ENCODE measurements at regions not wholly inside any gene's neighbourhood (a gene's known extent, or its start where the extent isn't known, plus 50 kb on each side); places are given as distances from the start of the nearest gene placed in this dataset.

DNA sequence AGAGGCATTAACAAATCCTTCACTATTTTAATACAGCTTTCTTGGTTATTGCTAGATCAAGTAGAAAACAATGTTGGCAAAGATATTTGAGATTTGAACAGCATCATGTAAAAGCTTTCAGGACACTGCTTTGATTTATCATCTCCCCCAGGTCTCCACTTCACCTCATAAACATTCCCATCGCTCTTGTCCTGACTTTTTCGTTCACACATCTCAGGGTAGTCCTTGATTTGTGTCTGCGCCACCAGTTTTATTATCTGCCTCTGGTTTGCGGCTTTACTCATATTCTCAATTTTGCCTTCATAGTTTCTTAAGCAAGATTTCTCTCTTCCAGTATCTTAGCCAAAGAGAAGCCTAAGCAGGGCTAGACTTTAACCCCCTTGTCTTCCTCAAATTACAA lies 63.5 kb upstream of the ROR1 start:
- ATAC-seq (no peak), DNase-seq (ENCODE audit: low spot score) (no peak)
- intact Hi-C loops (cut with DNase I) = no loop called here

DNA sequence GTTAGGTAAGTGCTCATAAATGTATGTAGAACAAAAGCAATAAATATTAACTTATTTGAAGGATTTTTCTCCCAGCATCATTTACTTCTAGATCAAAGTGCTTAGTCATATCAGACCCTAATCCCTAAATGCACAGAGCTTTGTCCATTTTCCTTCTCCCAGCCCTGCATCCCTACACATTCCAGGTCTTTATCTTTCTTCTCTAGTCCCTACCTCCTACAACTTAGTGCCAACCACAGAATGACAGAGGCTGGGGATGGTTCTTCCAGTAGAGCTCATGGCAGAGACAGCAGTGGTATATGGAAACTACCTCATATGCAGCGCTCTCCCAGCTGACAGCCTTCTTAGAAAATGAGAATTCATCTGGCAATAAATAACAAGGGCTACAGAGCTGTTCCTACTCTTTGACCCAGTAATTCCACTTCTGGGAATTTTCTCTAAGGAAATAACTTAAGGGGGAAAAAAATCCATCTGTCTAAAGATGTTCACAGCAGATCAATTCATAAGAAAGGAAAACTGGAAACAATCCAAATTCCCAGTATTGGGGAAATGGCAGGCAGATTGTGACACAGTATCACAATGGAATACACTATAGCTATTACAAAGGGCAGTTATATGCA lies 62.9 kb upstream of the ROR1 start:
- intact Hi-C loops (cut with DNase I) = no loop called here
- DNase-seq (ENCODE audit: low spot score) (no peak), ATAC-seq (peak; percentile 31)

DNA sequence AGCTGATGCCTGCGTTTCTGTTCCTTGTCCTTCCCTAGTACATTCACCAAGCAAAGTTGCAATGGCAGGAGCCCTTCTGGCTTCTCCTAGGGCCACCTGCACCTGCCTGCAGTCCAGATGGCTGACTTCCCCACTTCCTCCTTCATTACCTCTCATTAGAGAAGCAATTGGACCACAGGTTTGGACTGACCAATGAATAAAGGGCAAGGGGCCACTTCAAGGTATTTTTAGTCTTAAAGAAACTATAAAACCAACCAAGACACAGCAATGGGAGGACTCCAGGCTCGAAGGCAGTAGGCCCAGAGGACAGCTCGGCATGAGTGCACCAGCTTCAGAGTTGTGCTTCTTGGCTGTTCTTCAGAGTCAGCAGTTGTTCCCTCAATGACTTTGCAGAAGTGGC lies 60.8 kb upstream of the ROR1 start:
- DNase-seq (ENCODE audit: low spot score) (no peak), ATAC-seq (no peak)
- intact Hi-C loops (cut with DNase I) = no loop called here

DNA sequence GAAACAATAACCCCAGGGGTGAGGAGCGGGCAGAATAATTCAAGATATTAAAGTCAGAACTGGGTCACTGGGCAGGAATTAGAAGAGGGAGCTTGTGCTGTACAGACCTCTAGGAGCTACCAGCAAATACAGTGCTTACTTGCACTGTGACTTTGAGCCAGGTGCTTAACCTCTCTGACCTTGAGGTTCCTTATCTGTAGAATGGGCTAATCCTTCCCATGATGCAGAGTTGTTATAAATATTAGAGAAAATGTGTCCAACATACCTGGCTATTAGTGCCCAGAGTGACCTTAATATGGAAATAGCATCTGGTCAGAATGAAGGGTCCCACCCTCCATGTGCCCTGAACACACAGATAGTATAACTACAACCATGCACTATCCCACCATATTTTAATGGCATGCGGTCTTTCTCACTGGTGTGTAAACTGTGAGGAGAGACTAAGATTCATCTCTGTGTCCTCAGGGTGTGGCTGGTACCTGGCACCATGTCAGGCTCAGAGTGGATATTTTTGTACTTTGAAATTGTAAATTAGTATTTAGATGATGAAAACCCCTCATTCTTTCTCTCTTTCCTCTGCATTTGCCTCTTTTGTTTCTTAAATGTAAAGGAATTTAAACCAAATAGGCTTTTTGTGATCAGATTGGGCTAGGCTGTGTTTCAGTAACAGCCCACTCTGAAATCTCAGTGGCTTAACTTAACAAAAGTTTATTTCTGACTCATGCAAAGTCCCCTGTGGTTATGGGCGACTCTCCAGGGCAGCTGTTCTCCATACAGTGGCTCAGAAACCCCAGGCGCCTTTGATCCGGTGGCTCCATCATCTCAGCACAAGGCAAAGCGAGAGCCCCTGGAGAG lies 60.0 kb upstream of the ROR1 start:
- DNase-seq (ENCODE audit: low spot score) (no peak), ATAC-seq (no peak)
- intact Hi-C loops (cut with DNase I) = no loop called here

DNA sequence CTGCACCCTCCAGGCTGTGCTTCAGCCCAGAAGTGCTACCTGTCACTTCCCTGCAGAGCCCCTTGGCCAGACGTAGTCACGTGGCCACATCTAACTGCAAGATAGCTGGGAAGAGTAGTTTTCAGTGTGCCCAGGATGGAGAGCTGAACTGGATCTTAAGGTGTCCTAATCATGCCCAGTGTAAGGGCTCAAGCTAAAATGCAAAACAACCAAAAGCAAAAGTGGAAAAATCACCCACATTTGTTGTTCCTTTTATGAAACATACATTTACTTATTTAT lies 59.4 kb upstream of the ROR1 start:
- DNase-seq (ENCODE audit: low spot score) (no peak), ATAC-seq (no peak)
- intact Hi-C loops (cut with DNase I) = no loop called here

DNA sequence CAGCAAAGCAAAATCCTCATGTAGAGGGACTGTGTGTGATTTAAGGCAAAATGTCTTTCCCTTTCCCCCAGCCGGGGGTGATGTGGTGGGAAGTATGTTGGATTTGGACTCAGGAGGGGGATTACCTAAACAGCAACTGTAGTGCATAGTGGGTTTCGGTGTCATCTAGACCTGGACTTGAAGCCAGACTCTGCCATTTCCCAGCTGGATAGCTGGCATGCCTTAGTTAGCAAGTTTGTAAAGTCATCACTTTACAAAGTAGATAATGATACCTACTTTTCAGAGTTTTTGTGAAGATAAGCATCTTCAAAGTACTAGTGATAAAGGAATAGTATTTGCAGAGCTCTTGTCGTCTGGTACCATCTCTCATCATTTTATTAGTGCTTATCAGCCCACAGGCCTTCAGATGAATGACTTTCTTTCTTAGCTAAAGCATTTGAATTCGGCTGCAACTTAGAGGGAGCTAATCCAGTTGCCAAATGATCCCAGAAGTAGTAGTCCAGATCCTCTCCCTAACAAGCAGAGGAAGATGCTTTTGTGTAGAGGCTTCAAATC lies 56.2 kb upstream of the ROR1 start:
- intact Hi-C loops (cut with DNase I) = no loop called here
- no peak for DNase-seq (ENCODE audit: low spot score)
- ATAC-seq = no peak

DNA sequence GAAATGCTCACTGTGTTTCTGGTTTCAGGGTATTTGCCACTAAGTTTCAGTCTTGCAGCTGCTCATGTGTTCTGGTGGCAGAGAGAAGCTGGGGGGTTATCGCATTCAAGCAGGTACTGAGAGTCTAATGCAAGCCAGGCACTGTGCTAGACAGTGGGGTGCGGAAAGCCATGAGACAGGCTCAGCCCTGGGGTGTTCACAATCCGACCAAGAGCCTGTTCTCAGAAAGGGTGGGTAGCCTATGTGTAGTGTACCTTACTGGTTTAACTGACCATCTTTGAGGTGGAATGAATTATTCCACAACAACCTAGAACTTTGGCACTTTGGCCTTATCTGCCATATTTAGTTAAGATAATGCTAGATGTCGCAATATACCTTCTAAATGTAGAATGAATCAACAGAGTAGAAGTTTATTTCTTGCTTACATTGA lies 55.3 kb upstream of the ROR1 start:
- intact Hi-C loops (cut with DNase I) = no loop called here
- ATAC-seq (no peak), DNase-seq (ENCODE audit: low spot score) (no peak)

DNA sequence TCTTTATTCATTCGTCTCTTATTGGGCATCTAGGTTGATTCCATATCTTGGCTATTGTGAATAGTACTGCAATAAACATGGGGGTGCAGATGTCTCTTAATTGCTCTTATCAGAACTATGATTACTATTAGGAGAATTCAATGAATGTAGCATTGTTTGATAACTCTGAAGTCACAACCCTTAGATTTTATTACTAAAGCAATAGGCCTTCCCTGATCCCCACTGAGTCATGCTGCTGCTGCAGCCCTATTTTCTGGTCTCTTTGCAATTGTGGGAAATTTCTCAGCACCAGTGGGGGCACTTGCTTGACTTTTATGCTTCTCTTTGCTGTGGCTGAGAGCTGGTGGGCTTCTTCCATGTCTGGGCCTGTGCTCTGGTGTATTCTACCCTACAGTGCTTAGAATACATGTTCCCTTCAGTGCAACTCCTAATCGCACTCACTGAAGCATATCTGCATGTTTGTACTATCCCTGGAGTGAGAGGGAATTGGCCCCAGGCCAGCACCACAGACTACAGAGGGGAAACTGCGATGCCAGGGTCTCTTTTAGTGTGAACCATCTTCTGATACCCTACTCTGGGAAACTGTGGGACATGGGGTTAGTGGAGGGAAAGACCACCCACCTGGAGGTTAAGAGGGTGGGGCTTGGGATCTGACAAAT lies 52.2 kb upstream of the ROR1 start:
- ATAC-seq (no peak), DNase-seq (ENCODE audit: low spot score) (no peak)

DNA sequence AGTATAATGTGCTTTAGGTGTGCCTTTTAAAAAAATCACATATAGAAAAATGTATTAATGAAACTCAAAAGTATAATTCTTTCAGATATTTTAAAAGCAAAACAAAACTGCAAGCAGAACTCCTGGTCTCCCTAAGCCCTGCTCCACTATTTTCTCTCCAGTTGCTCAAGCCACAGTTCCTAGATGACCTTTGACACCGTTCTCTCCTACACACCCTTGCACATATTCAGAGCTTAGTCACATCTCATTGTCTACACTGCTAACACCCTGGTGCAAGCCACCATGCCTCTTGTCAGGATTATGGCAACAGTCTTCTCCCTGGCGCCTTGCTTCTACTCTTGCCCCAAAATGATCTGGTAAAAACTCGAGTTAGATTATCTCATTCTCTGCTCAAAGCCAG lies 50.2 kb upstream of the ROR1 start:
- ATAC-seq (no peak), DNase-seq (ENCODE audit: low spot score) (no peak)
- intact Hi-C loops (cut with DNase I) = no loop called here

More for the DNA sequence above, 52.2 kb upstream of the ROR1 start:
- intact Hi-C loops (cut with DNase I) = no loop called here
